Karpas-422 (cell line): ENCODE measurements at regions not wholly inside any gene's neighbourhood (a gene's known extent, or its start where the extent isn't known, plus 50 kb on each side); places are given as distances from the start of the nearest gene placed in this dataset.

Experiments used
- DNase-seq: peaks from one replicate; pipeline ENCODE4 v3.0.0-alpha.2; 2015
- H2AFZ ChIP-seq: fragments of 200-600 bp; sonication (generic); 2 replicates; pipeline ENCODE4 v1.6.1; 2014; ENCODE audit warnings: antibody characterized with exemption, low read length, mixed read lengths
- H3K27ac ChIP-seq: fragments of 200-600 bp; sonication (generic); 2 replicates; pipeline ENCODE4 v1.5.1; 2014; ENCODE audit warnings: mild to moderate bottlenecking, low read length, moderate library complexity
- H3K27me3 ChIP-seq: fragments of 200-600 bp; sonication (generic); 2 replicates; pipeline ENCODE4 v1.6.1; 2014; ENCODE audit warnings: low read length, mixed read lengths
- H3K36me3 ChIP-seq: fragments of 200-600 bp; sonication (generic); 2 replicates; pipeline ENCODE4 v1.6.1; 2014; ENCODE audit warnings: low read length, mixed read lengths; ENCODE audit not compliant: insufficient read depth
- H3K4me1 ChIP-seq: fragments of 200-600 bp; sonication (generic); 2 replicates; pipeline ENCODE4 v1.6.1; 2014; ENCODE audit warnings: mild to moderate bottlenecking, low read length, mixed read lengths
- H3K4me2 ChIP-seq: fragments of 200-600 bp; sonication (generic); 2 replicates; pipeline ENCODE4 v1.6.1; 2014; ENCODE audit warnings: low read length, low read depth, mild to moderate bottlenecking; ENCODE audit not compliant: poor library complexity, severe bottlenecking
- H3K4me3 ChIP-seq: fragments of 200-600 bp; sonication (generic); 2 replicates; pipeline ENCODE4 v1.5.1; 2014; ENCODE audit warnings: mild to moderate bottlenecking, antibody characterized with exemption, low read length, mixed read lengths
- H3K79me2 ChIP-seq: fragments of 200-600 bp; sonication (generic); 2 replicates; pipeline ENCODE4 v1.6.1; 2014; ENCODE audit warnings: mild to moderate bottlenecking, low read length, mixed read lengths
- H3K9ac ChIP-seq: fragments of 200-600 bp; sonication (generic); 2 replicates; pipeline ENCODE4 v1.6.0; 2014; ENCODE audit warnings: low read length
- H3K9me2 ChIP-seq: fragments of 200-600 bp; sonication (generic), shearing (Covaris generic); replicated peaks from 2 replicates; pipeline ENCODE4 v1.6.0; 2014; ENCODE audit warnings: mild to moderate bottlenecking, low read length, moderate library complexity; ENCODE audit not compliant: insufficient read depth
- H3K9me3 ChIP-seq: fragments of 300-700, 200-600 bp; sonication (generic); 2 replicates; pipeline ENCODE4 v1.6.1; 2014; ENCODE audit warnings: low read length, mixed read lengths
- H4K20me1 ChIP-seq: fragments of 200-600 bp; sonication (generic); 2 replicates; pipeline ENCODE4 v1.6.1; 2014; ENCODE audit warnings: mild to moderate bottlenecking, antibody characterized with exemption, low read length, low read depth; ENCODE audit not compliant: insufficient read depth

DNA sequence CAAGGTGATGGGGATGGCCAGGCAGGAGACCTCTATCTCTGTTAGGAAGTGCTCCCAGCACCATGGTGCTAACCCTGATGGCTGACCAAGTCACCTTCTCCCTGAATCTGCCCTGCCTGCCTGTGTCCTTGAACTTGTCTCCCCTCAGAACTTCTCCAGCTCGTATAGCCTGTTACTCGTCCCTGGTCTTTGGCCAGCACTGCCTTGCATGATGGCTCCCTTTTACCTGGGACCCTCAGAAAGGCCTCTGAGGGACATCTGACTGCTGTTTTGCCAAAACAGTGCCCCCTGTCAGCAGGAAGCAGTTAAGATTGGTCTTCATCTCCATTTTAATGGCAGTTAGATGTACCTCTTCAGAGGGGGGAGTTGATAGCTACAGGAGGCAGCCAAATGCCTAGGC lies 148.3 kb downstream of the RHOU start:
- no peaks in the 10 kb centered on the region for H3K9me3 ChIP-seq
- H3K27me3 ChIP-seq, result no peaks in the 10 kb centered on the region
- H3K36me3 ChIP-seq, result no peaks in the 10 kb centered on the region
- no peaks in the 10 kb centered on the region for H3K79me2 ChIP-seq
- peaks cover 9% of the 10 kb centered on the region for H3K4me1 ChIP-seq
- no peaks in the 10 kb centered on the region for H4K20me1 ChIP-seq
- no peak overlapping the region for H2AFZ ChIP-seq
- H3K27ac ChIP-seq, result no peak overlapping the region
- no peak overlapping the region for H3K4me3 ChIP-seq
- H3K4me2 ChIP-seq, result no peak overlapping the region
- no peak overlapping the region for H3K9ac ChIP-seq
- H3K9me2 ChIP-seq, result no peaks in the 10 kb centered on the region
- no peak for DNase-seq

GRCh38 chr1:228884196-228884595 lies 148.9 kb downstream of the RHOU start:
- DNase-seq, result no peak
- Histone ChIP-seq H3K4me2 (no peak overlapping the region), H3K9me2 (no peaks in the 10 kb centered on the region), H3K4me1 (peaks cover 9% of the 10 kb centered on the region), H4K20me1 (no peaks in the 10 kb centered on the region), H3K4me3 (no peak overlapping the region), H2AFZ (no peak overlapping the region), H3K9ac (no peak overlapping the region), H3K9me3 (no peaks in the 10 kb centered on the region), H3K27ac (no peak overlapping the region), H3K79me2 (no peaks in the 10 kb centered on the region), H3K27me3 (no peaks in the 10 kb centered on the region), H3K36me3 (no peaks in the 10 kb centered on the region)

DNA sequence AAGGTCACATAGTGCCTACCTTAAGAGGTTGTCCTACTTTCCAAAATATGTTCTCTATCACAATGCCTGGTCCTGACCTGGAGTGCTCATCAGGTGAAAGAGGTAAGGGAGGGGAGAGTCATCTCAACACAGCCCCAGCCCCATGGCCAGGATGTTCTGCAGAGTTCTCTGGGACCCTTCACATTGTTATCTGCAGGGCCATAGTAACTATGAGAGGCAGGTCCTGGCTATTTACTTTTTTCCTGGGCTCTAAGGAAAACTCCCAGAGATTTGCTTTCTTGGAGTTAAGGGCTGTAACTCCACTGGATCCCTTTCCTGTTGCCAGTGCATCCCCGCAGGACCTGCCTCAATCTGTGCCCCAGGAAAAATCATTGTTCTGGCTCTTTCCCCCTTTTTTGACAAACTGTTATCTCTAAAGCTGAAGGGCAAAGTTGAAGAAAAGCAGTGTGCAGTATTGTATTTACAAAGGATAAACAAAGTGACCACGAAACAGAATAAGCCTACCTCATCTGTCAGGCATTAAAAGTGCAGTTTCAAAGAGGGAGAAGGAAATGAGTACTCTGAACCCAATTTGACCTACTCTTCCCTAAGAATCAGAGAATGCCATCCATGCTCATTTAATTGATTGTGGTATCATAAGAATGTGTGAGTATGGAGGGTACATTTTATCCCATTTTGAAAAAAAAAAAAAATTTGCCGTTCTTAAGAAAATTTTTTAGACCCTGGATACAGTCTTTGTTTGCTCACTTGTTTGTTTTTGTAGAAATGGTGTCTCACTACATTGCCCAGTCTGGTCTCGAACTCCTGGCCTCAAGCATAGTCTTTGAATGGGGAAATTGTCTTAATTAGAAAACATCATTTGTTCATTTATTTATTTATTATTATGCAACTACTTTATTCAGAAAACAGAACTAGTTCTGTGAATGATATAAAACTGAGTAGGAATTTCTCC lies 149.6 kb downstream of the RHOU start:
- peaks cover 9% of the 10 kb centered on the region for H3K4me1 ChIP-seq
- H3K9me3 ChIP-seq, result no peaks in the 10 kb centered on the region
- no peak overlapping the region for H2AFZ ChIP-seq
- H3K4me2 ChIP-seq, result no peak overlapping the region
- H3K27me3 ChIP-seq, result no peaks in the 10 kb centered on the region
- H3K27ac ChIP-seq, result no peak overlapping the region
- H3K79me2 ChIP-seq, result no peaks in the 10 kb centered on the region
- H3K4me3 ChIP-seq, result no peak overlapping the region
- no peaks in the 10 kb centered on the region for H4K20me1 ChIP-seq
- H3K9me2 ChIP-seq, result no peaks in the 10 kb centered on the region
- H3K36me3 ChIP-seq, result no peaks in the 10 kb centered on the region
- no peak for DNase-seq
- H3K9ac ChIP-seq, result no peak overlapping the region

GRCh38 chr1:228885845-228886244 lies 150.6 kb downstream of the RHOU start:
- no peak overlapping the region for H3K9ac ChIP-seq
- DNase-seq, result no peak
- no peaks in the 10 kb centered on the region for H3K9me3 ChIP-seq
- no peak overlapping the region for H2AFZ ChIP-seq
- no peak overlapping the region for H3K4me2 ChIP-seq
- no peaks in the 10 kb centered on the region for H3K27me3 ChIP-seq
- H4K20me1 ChIP-seq, result no peaks in the 10 kb centered on the region
- H3K27ac ChIP-seq, result no peak overlapping the region
- H3K79me2 ChIP-seq, result no peaks in the 10 kb centered on the region
- no peaks in the 10 kb centered on the region for H3K9me2 ChIP-seq
- no peaks in the 10 kb centered on the region for H3K36me3 ChIP-seq
- no peak overlapping the region for H3K4me3 ChIP-seq
- peaks cover 9% of the 10 kb centered on the region for H3K4me1 ChIP-seq

DNA sequence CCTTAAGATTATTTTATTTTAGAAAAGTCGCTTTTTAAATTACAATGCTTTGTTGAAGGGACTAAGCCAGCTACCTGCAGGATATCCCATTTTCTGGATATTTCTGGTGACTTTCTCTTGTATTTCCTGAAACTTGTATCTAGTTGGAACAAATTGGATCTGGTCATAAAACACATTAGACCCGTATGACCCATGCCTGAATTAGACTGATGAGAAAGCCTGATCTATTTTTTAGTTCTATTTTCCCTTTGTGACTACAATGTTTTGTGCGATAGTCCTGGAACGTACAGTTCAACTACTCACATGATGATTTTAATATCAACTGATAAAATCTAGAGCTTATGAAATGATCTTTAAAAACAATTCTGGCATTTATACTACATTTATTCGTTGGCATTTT lies 151.8 kb downstream of the RHOU start:
- Histone ChIP-seq H3K27me3 (no peaks in the 10 kb centered on the region), H3K27ac (no peak overlapping the region), H3K9me2 (no peaks in the 10 kb centered on the region), H3K79me2 (no peaks in the 10 kb centered on the region), H2AFZ (no peak overlapping the region), H3K4me1 (peaks cover 9% of the 10 kb centered on the region), H3K9me3 (no peaks in the 10 kb centered on the region), H4K20me1 (no peaks in the 10 kb centered on the region), H3K9ac (no peak overlapping the region), H3K4me2 (no peak overlapping the region), H3K4me3 (no peak overlapping the region), H3K36me3 (no peaks in the 10 kb centered on the region)
- DNase-seq, result no peak

GRCh38 chr1:228887960-228888359 lies 152.7 kb downstream of the RHOU start:
- Histone ChIP-seq H3K4me1 (peaks cover 1% of the 10 kb centered on the region; the same call in 1 of the 2 replicates), H2AFZ (no peak overlapping the region), H3K36me3 (no peaks in the 10 kb centered on the region), H4K20me1 (no peaks in the 10 kb centered on the region), H3K27ac (no peak overlapping the region), H3K27me3 (no peaks in the 10 kb centered on the region), H3K4me3 (no peak overlapping the region), H3K9ac (no peak overlapping the region), H3K4me2 (no peak overlapping the region), H3K9me2 (no peaks in the 10 kb centered on the region), H3K9me3 (no peaks in the 10 kb centered on the region), H3K79me2 (no peaks in the 10 kb centered on the region)
- DNase-seq, result no peak

DNA sequence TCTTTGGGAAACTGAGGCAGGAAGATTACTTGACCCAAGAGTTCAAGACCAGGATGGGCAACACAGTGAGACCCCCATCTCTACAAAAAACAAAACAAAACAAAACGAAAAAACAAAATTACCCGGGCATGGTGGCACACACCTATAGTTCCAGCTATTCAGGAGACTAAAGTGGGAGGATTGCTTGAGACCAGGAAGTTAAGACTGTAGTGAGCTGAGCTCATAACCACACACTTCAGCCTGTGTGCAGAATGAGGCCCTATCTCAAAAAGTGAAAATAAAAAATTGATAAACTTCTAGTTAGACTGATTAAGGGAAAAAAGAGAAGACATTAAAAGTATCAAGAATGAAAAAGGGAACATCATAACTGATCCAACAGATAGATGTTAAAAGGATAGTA lies 154.0 kb downstream of the RHOU start:
- no peak for DNase-seq
- no peaks in the 10 kb centered on the region for H3K4me1 ChIP-seq

DNA sequence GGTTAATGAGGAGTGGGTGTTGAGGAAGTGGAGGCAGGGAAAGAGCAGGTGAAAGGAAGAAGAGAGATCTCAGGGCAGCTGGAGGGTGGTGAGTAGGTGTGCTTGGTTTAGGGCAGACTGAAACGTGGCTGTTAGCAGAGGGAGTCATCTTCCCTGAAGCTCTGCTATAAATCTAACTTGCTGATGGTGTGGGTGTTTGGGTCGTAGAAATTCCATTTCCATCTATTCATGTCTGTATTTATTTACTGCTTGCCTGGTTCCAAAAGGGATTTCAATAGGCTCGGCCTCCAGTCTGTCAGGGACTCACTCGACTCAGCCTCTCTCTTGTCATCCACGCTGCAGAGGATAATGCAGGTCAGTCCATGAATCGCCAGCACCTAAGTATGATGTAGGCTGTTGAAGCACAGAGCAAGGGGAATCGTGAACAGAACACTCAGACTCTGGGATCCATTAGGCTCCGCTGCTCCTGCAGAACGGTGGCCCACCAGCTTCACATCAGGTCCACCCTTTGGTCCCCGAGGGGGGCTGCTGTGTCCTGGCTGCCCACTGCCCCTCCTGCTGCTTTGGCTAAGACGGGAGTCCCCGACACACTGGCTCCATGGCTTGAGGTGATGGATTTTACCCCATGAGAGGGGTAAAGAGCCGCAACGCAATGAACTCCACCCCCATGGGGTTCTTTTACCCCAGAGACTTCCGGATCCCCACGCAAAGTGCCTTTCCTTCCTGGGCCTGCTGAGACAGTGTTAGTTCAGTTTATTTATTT lies 156.2 kb downstream of the RHOU start:
- no peak for DNase-seq

More for the DNA sequence above, 154.0 kb downstream of the RHOU start:
- H3K4me2 ChIP-seq, result no peak overlapping the region
- H3K27me3 ChIP-seq, result no peaks in the 10 kb centered on the region
- H3K79me2 ChIP-seq, result no peaks in the 10 kb centered on the region
- H3K4me3 ChIP-seq, result no peak overlapping the region
- H2AFZ ChIP-seq, result no peak overlapping the region
- H3K9ac ChIP-seq, result no peak overlapping the region
- no peaks in the 10 kb centered on the region for H4K20me1 ChIP-seq
- no peaks in the 10 kb centered on the region for H3K36me3 ChIP-seq
- no peaks in the 10 kb centered on the region for H3K9me2 ChIP-seq
- H3K9me3 ChIP-seq, result no peaks in the 10 kb centered on the region
- H3K27ac ChIP-seq, result no peak overlapping the region

More for the DNA sequence above, 156.2 kb downstream of the RHOU start:
- Histone ChIP-seq H3K4me3 (no peak overlapping the region), H3K4me2 (no peak overlapping the region), H3K9me2 (no peaks in the 10 kb centered on the region), H3K27me3 (no peaks in the 10 kb centered on the region), H3K36me3 (no peaks in the 10 kb centered on the region), H3K9ac (no peak overlapping the region), H3K4me1 (no peaks in the 10 kb centered on the region), H3K9me3 (no peaks in the 10 kb centered on the region), H3K79me2 (no peaks in the 10 kb centered on the region), H4K20me1 (no peaks in the 10 kb centered on the region), H3K27ac (no peak overlapping the region), H2AFZ (no peak overlapping the region)
